NCI-H1105 (cell line): ENCODE measurements at regions not wholly inside any gene's neighbourhood (a gene's known extent, or its start where the extent isn't known, plus 50 kb on each side); places are given as distances from the start of the nearest gene placed in this dataset.
"Not testable (repeated sequence)": the region's sequence is repeated elsewhere in the genome, so short reads cannot be mapped to it uniquely, and the experiment has no call there.

ENCODE experiments used
- DNase-seq: peaks from one replicate; lab custom pipeline; 2025; lab: John Stamatoyannopoulos, UW

GRCh38 chr2:128510701-128511397, 192.2 kb upstream of the HS6ST1 start:
- no peak for DNase-seq

GRCh38 chr2:128511731-128512378, 193.2 kb upstream of the HS6ST1 start:
- no peak for DNase-seq

- DNase-seq, result no peak
Measured at GRCh38 chr2:128512379-128513115, 193.9 kb upstream of the HS6ST1 start.

GRCh38 chr2:128513116-128513960, 194.7 kb upstream of the HS6ST1 start:
- no peak for DNase-seq

- no peak for DNase-seq
Measured at GRCh38 chr2:128513961-128514283, 195.3 kb upstream of the HS6ST1 start.

- no peak for DNase-seq
Measured at GRCh38 chr2:128514555-128514955, 195.9 kb upstream of the HS6ST1 start.

- DNase-seq, result no peak
Measured at GRCh38 chr2:128516938-128517337, 198.3 kb upstream of the HS6ST1 start.

GRCh38 chr2:128519028-128519427, 200.4 kb upstream of the HS6ST1 start:
- not testable (repeated sequence) for DNase-seq

GRCh38 chr2:128519517-128520215, 201.0 kb upstream of the HS6ST1 start:
- DNase-seq, result no peak

- DNase-seq, result no peak
Measured at GRCh38 chr2:128520340-128520739, 201.7 kb upstream of the HS6ST1 start.

GRCh38 chr2:128520791-128521190, 202.1 kb upstream of the HS6ST1 start:
- DNase-seq, result no peak

GRCh38 chr2:128521482-128521881, 202.8 kb upstream of the HS6ST1 start:
- DNase-seq, result no peak

GRCh38 chr2:128522829-128523228, 204.2 kb upstream of the HS6ST1 start:
- no peak for DNase-seq

GRCh38 chr2:128523457-128523856, 204.8 kb upstream of the HS6ST1 start:
- DNase-seq, result no peak

GRCh38 chr2:128524183-128524582, 205.5 kb upstream of the HS6ST1 start:
- no peak for DNase-seq

GRCh38 chr2:128525653-128526052, 207.0 kb upstream of the HS6ST1 start:
- no peak for DNase-seq

GRCh38 chr2:128526455-128526976, 207.8 kb upstream of the HS6ST1 start:
- no peak for DNase-seq

GRCh38 chr2:128528133-128528532, 209.5 kb upstream of the HS6ST1 start:
- DNase-seq, result no peak

GRCh38 chr2:128530025-128530573, 211.4 kb upstream of the HS6ST1 start:
- DNase-seq, result no peak

GRCh38 chr2:128531856-128532255, 213.2 kb upstream of the HS6ST1 start:
- no peak for DNase-seq

GRCh38 chr2:128533101-128533500, 214.4 kb upstream of the HS6ST1 start:
- no peak for DNase-seq
